ENCODE measurements at regions not wholly inside any gene's neighbourhood (a gene's known extent, or its start where the extent isn't known, plus 50 kb on each side); places are given as distances from the start of the nearest gene placed in this dataset.

DNA sequence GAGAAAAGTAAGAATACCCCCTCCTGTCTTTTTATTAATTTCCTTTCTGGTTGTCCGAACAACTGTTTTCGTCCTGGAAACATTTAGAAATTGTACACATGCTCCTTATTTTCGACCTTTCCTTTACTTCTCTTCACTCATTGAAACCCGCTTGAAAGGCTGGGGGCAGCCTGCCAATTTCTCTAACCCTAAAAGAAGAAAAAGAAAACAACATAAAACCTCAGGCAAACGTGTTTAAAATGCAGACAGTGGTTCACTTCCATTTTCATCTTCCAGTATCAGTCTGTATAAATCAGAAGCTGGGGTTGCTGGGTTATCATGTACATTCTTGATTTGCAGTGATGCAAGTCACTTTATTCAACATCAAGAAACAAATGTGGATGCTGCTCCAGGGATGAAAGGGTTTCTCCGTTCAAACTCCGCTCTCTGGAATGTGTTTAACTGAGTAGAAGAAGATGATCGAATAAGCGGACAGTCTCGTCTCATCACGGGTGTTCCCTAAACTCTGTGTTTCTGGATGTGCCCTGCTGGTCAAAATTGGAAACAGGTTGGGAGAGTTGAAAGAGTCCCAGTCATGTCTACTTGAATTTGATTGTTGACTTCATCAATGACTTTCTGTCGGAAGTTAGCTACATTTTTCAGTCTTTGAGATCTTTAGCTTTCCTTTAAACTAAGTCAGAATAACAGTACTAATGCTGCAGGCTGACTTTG lies 1042.2 kb downstream of the BCL11B start:
- no peak for ATAC-seq (ENCODE audit: poor library complexity)
- intact Hi-C loops (cut with DNase I) = no loop called here
- DNase-seq = no peak

DNA sequence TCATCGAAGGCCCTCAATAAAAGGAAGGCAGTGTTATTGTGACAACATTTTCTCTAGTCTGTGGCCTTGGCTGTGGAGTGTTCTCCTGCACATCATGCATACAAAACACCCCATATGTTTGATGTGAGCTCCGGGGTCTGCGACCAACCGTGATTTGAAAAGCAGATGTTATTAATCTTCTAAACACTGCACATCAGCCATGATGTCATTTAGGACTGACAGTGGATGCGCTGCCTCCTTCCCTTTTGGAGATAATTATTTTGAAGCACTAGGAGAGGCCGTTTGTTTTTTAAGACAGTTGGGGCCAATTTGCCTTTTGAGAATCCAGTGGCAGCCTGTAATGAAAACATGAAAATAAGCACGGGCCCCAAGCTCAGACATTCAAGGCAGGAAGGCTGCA lies 1041.6 kb downstream of the BCL11B start:
- intact Hi-C loops (cut with DNase I) = no loop called here
- ATAC-seq (ENCODE audit: poor library complexity) (no peak), DNase-seq (no peak)

DNA sequence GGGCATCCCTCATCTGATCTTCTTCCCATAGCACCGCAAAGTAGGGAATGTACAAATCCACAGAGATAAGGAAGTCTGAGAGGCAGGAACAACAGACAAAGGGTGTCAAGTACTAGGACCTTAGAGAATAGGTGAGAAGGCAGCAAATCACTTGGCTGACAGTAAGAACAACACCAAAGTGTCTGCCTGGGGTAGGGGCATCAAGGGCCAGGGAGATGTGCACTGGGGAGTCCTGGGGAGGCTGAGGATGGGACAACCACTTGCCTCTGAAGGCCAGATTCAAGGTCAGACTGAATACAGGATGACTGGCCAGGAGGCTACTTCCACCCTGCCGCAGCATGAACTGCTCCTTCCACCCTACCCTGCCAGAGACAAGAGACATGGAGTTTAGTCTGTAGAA lies 1040.8 kb downstream of the BCL11B start:
- no peak for ATAC-seq (ENCODE audit: poor library complexity)
- no peak for DNase-seq
- intact Hi-C loops (cut with DNase I) = no loop called here

DNA sequence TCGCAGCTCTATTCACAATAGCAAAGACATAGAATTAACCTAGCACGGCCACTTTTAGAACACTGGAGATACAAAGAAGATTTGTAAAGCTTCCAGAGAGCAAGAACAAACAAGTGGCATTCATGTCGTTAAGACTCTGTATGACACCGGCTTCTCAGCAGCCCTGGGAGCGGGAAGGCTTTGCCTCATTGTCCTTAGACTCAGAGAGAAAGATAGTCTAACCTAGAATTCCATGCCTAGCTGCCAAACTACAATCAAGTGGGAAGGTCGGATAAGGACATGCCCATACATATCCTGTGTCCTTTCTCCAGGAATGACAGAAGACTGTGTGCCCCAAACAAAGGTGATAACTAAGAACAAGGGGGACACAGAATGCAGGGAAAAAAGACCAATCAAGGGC lies 1038.3 kb downstream of the BCL11B start:
- DNase-seq = no peak
- ATAC-seq (ENCODE audit: poor library complexity) = no peak
- intact Hi-C loops (cut with DNase I) = no loop called here

DNA sequence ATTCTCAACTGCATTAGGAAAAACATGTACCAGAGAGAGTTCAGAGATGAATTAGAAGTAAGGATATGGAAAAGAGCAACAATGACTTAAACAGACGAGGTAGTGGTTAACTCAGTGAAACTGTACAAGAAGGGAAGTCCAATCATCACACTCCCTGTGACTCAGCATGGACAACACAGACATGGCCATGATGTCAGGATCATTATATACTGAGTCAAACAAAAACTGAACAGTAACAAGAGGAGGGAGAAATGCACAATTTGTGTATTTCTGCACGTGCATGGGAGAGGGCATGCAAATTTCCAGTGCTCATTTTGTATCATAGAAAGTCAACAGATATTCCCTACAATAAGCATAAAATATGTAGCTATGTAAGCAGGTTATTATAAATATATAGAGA lies 1037.8 kb downstream of the BCL11B start:
- intact Hi-C loops (cut with DNase I) = no loop called here
- ATAC-seq (ENCODE audit: poor library complexity) = no peak
- DNase-seq = no peak

DNA sequence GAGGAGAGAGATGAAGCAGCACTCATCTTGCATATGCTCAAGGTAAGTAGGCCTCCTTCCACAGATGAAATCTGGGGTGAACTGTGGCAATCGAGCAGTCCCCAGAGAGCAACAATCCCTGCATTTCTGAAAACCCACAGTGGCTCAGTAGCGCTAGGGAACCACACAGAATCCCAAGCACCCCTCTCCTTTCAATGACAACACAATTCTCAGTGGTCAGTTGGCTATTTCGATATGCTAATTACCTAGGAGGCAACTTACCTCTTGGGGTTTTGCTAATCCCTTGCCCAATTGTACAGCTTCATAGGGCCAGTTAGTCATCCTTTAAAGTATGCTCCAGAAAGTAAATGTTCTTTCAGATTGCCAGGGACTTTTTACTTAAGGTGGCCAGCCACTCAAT lies 1035.7 kb downstream of the BCL11B start:
- intact Hi-C loops (cut with DNase I) = no loop called here
- DNase-seq (no peak), ATAC-seq (ENCODE audit: poor library complexity) (no peak)

DNA sequence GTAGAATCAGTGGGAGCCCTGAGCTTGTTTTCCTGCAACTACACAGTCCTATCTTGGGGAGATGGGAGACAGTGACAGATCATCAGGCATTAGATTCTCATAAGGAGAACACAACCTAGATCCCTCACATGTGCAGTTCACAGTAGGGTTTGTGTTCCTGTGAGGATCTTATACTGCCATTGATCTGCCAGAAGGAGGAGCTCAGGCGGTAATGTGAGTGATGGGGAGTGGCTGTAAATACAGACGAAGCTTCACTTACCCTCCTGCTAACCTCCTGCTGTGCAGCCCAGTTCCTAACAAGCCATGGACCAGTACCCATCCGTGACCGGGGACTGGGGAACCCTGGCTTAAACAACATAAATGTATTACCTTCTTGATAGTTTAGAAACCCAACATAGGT lies 1034.1 kb downstream of the BCL11B start:
- intact Hi-C loops (cut with DNase I) = no loop called here
- DNase-seq (no peak), ATAC-seq (ENCODE audit: poor library complexity) (no peak)

DNA sequence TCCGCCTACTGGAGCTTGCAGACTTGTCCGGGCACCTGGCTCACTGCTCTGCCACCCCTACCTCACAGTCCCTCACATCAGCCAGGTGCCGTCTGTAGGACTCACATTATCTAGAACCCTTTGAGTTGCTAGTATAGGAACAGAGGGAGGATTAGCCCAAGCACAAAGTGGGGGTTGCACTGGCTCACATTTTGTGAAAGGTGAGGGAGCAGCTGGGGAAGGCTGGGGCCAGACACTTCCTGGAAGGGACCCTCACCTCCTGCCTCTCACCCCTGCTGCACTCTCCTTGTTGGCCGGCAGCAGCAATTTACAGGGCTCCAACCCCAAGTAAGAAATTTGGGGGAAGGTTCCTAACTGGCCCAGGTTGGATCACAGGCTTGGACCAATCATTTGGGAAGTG lies 1031.6 kb downstream of the BCL11B start:
- no peak for ATAC-seq (ENCODE audit: poor library complexity)
- intact Hi-C loops (cut with DNase I) = no loop called here

DNA sequence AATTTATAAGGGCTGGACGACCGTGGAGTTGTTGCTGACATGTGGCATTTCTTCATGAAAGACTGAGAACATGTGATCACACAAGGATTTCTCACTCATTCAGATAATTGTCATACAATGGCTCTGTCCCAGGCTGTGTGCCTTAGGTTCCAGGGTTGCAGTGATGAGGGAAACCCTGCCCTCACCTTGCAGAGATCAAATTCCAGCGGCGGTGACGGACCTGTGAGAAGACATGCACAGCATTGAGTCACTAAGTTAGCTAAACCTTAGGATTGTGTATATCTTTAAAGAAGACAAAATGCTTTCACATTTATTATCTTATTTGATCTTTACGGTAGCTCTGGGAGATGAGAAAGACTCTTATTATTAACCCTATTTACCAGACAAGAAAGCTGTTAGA lies 1029.1 kb downstream of the BCL11B start:
- ATAC-seq (ENCODE audit: poor library complexity) (no peak), DNase-seq (no peak)
- intact Hi-C loops (cut with DNase I) = no loop called here

More for the DNA sequence above, 1031.6 kb downstream of the BCL11B start:
- DNase-seq = no peak

DNA sequence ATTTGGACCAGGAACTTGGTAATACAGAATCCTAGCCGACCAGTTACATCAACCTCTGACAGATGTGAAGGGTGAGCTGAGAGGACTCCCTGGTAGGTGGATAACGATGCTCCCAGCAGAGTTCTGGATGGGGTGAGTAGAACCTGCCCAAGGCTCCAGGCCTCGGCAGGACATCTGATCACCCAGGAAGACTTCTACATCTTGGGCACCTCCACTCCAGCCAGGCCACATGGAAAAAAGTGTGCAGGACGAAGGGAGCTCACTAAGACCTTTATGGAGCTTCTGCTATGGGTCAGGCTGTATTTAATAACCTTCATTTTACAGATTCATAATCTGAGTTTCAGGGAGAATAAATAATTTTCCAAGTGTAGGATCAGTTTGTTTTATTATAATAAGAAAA lies 1028.7 kb downstream of the BCL11B start:
- no peak for DNase-seq
- intact Hi-C loops (cut with DNase I) = no loop called here
- ATAC-seq (ENCODE audit: poor library complexity) = no peak

DNA sequence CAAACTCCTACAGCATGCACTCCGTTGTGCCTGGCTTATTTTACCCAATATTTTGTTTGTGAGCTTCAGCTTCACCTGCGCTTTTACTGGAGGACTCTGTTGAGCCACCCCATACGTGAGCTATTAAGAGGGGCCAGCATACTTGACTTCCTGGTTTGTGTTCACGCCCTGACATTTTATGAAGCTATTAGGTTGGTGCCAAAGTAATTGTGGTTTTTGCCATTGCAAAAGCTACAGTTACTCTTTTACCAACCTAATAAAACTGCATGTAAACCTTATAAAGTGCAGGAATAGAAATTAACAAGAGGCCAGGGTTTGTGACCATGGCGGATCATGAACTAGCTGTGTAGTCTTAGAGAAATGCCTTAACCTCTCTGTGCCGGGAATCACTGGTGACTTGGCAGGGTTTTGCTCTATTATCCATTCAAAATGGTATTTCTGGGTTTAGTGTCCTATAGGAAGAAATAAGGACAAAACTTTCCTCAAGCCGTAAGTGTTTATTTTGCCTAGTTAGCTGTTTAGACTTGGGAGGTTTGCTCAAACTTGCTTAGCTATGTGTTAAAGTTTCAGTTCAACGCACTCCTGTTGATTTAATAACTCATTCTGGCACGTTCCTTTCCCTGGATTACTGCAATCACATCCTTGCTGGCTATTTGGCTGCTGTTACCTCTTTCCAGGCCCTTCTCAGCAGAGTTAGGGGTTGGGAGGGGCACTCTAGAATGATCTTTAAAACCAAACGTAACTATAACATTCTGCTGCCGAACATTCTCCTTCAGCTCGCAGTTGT lies 1027.6 kb downstream of the BCL11B start:
- intact Hi-C loops (cut with DNase I) = no loop called here
- DNase-seq = no peak
- ATAC-seq (ENCODE audit: poor library complexity) = no peak

DNA sequence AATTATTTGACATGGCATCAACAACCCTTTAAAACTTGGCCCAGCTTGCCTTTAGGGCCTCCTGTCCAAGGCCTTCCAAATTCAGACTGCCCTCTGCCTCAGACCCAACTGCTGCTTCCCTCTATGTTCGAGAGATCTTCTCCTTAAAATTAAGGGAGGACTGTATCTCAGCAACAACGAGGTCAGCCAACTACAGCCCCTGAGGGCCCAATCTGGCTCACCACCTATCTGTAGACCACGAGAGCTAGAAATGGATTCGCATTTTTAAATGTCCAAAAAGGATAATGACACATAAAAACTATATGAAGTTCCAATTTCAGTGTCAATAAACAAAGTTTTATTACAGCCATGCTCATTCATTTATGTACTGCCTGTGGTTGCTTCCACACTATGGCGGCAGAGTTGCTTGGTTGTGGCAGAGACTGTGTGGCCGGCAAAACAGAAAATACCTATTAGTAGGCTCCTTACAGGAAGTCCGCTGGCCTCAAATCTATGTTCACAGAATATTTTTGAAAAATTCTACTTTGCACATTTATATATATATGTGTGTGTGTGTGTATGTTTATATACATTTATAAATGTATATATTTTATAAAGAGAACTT lies 1026.9 kb downstream of the BCL11B start:
- DNase-seq (no peak), ATAC-seq (ENCODE audit: poor library complexity) (no peak)
- intact Hi-C loops (cut with DNase I) = no loop called here

DNA sequence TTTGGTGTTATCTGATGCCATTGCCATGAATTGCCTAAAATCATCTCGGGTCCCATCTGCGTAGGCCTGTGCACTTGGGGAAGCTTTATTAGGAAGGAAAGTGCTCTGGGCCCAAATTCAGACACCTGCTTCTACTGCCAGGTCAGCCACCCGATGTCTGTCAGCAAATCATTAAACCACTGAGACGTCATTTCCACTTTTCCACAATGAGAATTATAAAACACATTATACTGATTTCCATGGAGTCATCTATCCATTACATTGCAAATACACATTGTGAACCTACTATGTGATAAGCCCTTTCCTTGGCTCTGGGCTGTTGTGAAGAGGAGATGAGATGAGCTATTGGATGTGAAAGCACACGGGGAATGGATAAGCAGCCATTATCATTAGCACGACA lies 1022.9 kb downstream of the BCL11B start:
- ATAC-seq (ENCODE audit: poor library complexity) (no peak), DNase-seq (no peak)
- intact Hi-C loops (cut with DNase I) = no loop called here

DNA sequence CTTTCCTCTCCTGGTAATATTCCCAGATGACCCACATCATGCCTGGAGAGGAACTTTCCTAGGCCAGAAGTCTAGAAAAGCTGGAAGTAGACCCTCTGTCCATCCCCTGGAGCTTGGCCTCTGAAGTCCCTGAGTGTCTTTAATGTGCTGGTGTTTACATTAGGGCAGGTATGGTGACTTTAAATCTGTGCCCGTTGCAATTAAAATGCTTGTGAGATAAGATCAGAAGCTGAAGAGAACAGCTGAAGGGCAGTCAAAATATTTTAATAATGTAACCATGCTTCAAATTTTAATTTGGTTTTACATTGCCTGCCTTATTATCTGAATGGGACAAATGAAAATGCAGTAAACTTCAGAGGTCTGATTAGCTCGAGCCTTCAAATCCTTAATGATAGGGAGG lies 1022.5 kb downstream of the BCL11B start:
- DNase-seq = no peak
- no peak for ATAC-seq (ENCODE audit: poor library complexity)
- intact Hi-C loops (cut with DNase I) = no loop called here

DNA sequence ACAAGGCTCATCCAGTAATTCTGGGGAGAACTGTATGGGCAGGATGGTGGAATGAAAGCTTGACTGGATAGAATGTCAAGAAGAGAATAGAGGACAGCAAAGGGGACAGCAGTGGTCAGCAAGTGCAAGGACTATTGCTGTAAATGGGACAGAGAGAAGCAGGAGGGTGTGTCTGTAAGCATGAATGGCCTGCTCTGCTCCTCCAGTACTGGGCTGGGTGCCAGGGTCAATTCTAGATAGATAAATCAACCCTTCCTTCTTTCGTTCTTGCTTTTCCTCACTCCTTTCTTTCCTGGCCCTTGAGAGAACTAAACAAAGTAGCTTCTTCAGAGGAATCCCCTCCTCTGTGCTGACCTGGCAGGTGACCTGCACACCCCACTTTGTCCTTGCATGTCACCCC lies 1019.2 kb downstream of the BCL11B start:
- DNase-seq = no peak
- intact Hi-C loops (cut with DNase I) = no loop called here
- ATAC-seq (ENCODE audit: poor library complexity) = no peak

DNA sequence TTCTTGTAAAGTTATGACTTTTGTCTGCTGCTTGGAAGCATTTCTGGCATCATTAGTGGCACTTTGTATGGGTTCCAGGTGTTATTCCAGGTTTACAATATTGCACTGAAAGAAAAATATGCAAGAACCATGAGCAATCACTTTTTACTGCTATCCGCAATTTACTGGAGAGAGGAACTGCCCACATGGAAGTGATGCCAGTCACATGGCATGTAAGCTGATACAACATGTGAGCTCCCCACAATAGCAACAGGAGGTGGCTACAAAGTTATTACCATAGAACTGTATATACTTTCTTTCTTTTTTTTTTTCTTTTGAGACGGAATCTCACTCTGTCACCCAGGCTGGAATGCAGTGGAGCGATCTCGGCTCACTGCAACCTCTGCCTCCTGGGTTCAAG lies 1012.1 kb downstream of the BCL11B start:
- DNase-seq = no peak
- intact Hi-C loops (cut with DNase I) = no loop called here
- no peak for ATAC-seq (ENCODE audit: poor library complexity)

DNA sequence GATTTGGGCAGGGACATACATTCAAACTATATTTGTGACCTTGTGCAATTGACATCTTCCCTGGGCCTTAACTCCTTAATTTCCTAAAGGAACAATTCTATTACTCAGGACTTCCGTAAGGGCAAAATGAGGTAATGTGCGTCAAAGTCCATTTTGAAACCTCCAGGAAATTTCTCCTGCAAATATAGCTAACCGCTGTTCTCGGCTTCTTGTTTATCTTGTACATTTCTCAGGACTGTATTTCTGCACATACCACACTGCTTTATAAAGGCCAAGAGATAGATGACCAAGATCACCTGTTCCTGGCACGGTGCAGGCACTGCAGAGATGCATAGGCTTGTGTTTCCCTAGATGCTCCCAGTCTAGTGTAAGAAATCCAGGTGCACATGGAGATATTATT lies 1009.4 kb downstream of the BCL11B start:
- intact Hi-C loops (cut with DNase I) = no loop called here
- no peak for ATAC-seq (ENCODE audit: poor library complexity)

DNA sequence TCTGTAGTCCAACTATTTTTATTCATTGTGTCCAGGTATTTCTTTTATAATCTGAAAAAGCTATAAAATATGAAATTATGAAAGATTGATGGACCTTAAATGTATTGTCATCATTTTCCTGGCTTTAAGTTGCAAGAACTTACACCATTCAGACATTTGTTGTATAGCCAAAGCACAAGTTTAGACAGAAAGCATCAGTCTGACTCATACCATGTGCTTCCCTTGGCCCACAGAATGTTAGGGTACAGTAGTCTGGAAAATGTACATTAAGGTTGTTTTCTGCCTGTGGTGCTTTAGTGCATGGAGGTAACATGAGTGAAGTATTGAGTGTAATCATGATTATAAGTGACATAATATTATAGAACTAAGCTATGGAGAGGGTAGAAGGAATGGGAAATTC lies 1002.5 kb downstream of the BCL11B start:
- no peak for ATAC-seq (ENCODE audit: poor library complexity)
- intact Hi-C loops (cut with DNase I) = no loop called here
- no peak for DNase-seq

More for the DNA sequence above, 1009.4 kb downstream of the BCL11B start:
- no peak for DNase-seq

DNA sequence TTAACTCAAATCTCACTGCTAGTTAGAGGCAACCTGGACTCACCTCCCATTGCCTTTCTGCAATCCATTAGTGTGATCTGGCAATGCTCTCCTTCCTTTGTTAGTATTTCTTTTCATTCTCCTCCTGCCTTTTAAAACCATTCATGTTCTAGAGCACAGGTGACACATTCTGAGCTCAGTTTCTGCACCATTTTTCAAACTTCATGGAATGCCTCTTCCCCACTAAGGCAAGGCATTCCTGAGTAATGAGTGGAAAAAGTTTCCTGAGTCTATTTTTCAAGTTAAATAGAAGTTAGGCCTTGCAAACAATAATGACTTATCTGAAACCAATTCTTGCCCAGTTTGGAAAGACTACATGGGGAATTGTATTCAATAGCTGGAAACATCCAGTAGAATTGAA lies 1001.8 kb downstream of the BCL11B start:
- intact Hi-C loops (cut with DNase I) = no loop called here
- DNase-seq = no peak
- no peak for ATAC-seq (ENCODE audit: poor library complexity)

DNA sequence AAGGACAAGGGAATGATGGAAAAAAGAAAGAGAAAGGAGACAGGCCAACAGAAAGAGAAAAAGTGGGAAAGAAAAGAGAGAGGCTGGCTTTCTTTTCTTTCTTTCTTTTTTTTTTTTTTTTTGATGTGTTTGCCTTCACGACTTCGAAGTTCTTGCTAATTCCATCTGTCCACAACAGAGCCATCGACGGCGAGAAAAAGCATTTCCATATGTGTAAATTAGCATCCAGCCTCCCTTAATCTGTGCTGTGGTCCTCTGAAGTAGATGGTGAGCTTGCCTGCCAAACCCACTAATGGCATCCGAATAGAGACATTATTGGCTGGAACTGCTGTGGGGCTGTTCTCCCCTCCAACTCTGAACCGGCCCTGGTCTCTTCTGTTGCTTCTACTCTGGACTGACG lies 997.4 kb downstream of the BCL11B start:
- ATAC-seq (ENCODE audit: poor library complexity) (no peak), DNase-seq (no peak)
- intact Hi-C loops (cut with DNase I) = no loop called here
